DND-41 (cell line): ENCODE measurements at regions not wholly inside any gene's neighbourhood (a gene's known extent, or its start where the extent isn't known, plus 50 kb on each side); places are given as distances from the start of the nearest gene placed in this dataset.

Source experiments
- CTCF ChIP-seq: IDR thresholded peaks from 2 replicates; pipeline ENCODE4 v1.5.1; 2012; ENCODE audit warnings: borderline replicate concordance, low read length, moderate library complexity, mild to moderate bottlenecking; ENCODE audit not compliant: poor library complexity, severe bottlenecking; ENCODE audit errors: extremely low read depth
- EZH2 ChIP-seq: IDR thresholded peaks from 3 replicates; pipeline ENCODE4 v1.6.1; 2012; ENCODE audit warnings: borderline replicate concordance, low read depth, mild to moderate bottlenecking, moderate library complexity, low read length, inconsistent platforms; ENCODE audit not compliant: severe bottlenecking

DNA sequence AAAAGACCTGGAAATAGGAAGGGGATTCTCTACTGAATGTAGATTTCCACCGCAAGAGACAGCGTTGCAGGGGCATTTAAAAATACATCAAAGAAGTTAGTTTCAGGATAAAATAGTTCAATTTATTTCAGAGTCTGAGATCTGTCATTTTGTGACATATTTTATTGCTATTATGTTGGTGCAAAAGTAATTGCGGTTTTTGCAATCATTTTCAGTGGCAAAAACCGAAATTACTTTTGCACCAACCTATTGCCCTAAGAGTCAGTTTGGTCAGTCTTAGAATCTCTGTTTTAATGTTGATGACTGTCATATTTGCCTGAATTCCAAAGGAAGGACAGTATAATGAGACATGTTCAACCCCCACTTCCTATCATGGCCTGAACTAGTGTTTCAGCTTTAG is 219.5 kb upstream of the CDH10 start:
- TF ChIP-seq CTCF (no peak), EZH2 (no peak)
